Spinal cord (tissue), 9 donors: ENCODE measurements at regions not wholly inside any gene's neighbourhood (a gene's known extent, or its start where the extent isn't known, plus 50 kb on each side); places are given as distances from the start of the nearest gene placed in this dataset.
"Not testable (repeated sequence)": the region's sequence is repeated elsewhere in the genome, so short reads cannot be mapped to it uniquely, and the experiment has no call there.

Experiments used
- DNase-seq, 6 donors: peaks; one replicate each; pipeline versions ENCODE4 v3.0.0 to v3.0.0-alpha.2; 2013 to 2015; ENCODE audit warnings: low spot score in 6 of 6, low read depth in 4 of 6
- H3K27ac ChIP-seq: one replicate; pipeline ENCODE4 v1.5.1; 2013; ENCODE audit warnings: low read depth, low read length, control low read depth
- H3K27me3 ChIP-seq: one replicate; pipeline ENCODE4 v1.6.1; 2013; ENCODE audit warnings: low read length; ENCODE audit not compliant: control insufficient read depth, insufficient read depth
- H3K36me3 ChIP-seq: one replicate; pipeline ENCODE4 v1.6.1; 2013; ENCODE audit warnings: low read length; ENCODE audit not compliant: control insufficient read depth, insufficient read depth
- H3K4me1 ChIP-seq: one replicate; pipeline ENCODE4 v1.6.1; 2013; ENCODE audit warnings: low read length; ENCODE audit not compliant: control insufficient read depth, insufficient read depth
- H3K4me3 ChIP-seq: one replicate; pipeline ENCODE4 v1.5.1; 2013; ENCODE audit warnings: low read depth, low read length, control low read depth
- H3K9me3 ChIP-seq: one replicate; pipeline ENCODE4 v1.6.1; 2013; ENCODE audit warnings: low read length; ENCODE audit not compliant: control insufficient read depth, insufficient read depth
- WGBS: methylation state at CpG from one replicate; pipeline ENCODE4 v1.1.5; 2013; ENCODE audit warnings: missing lambda C conversion rate; ENCODE audit not compliant: insufficient coverage; 5-methylcytosine and 5-hydroxymethylcytosine counted together
- donor health status: healthy.

GRCh38 chr7:150020210-150020609, 146.4 kb downstream of the ATP6V0E2 start:
- no CpG with 5 or more reads among the region's 3 CpGs for WGBS

GRCh38 chr7:150024550-150025490, 151.1 kb downstream of the ATP6V0E2 start:
- DNase-seq: peak in 1 of 6 donors; percentile 28
- 60% methylated on average over 1 of the region's 7 CpGs for WGBS
- not testable (repeated sequence) for H3K27ac ChIP-seq, H3K27me3 ChIP-seq, H3K4me3 ChIP-seq, H3K36me3 ChIP-seq, H3K4me1 ChIP-seq, H3K9me3 ChIP-seq

More at GRCh38 chr7:150020210-150020609, 146.4 kb downstream of the ATP6V0E2 start:
- H3K27ac ChIP-seq, H3K4me3 ChIP-seq, H3K9me3 ChIP-seq, H3K27me3 ChIP-seq, H3K36me3 ChIP-seq, DNase-seq, H3K4me1 ChIP-seq: not testable (repeated sequence)

GRCh38 chr7:150025802-150026201, 152.0 kb downstream of the ATP6V0E2 start:
- not testable (repeated sequence) for H3K27me3 ChIP-seq, H3K9me3 ChIP-seq, H3K4me1 ChIP-seq, H3K4me3 ChIP-seq, H3K36me3 ChIP-seq, DNase-seq, H3K27ac ChIP-seq
- no CpG with 5 or more reads among the region's 7 CpGs for WGBS

GRCh38 chr7:150028344-150029012, 154.7 kb downstream of the ATP6V0E2 start:
- H3K36me3 ChIP-seq, H3K9me3 ChIP-seq, DNase-seq, H3K27ac ChIP-seq, H3K27me3 ChIP-seq, H3K4me1 ChIP-seq, H3K4me3 ChIP-seq: not testable (repeated sequence)
- WGBS: 83% methylated on average over 1 of the region's 13 CpGs

GRCh38 chr7:150029013-150029389, 155.2 kb downstream of the ATP6V0E2 start:
- not testable (repeated sequence) for H3K27ac ChIP-seq, DNase-seq, H3K27me3 ChIP-seq, H3K9me3 ChIP-seq, H3K4me3 ChIP-seq, H3K36me3 ChIP-seq, H3K4me1 ChIP-seq
- WGBS: 83% methylated on average over 1 of the region's 6 CpGs

- H3K27ac ChIP-seq, H3K9me3 ChIP-seq, H3K36me3 ChIP-seq, H3K27me3 ChIP-seq, H3K4me3 ChIP-seq, H3K4me1 ChIP-seq, DNase-seq: not testable (repeated sequence)
- 40% methylated on average over 1 of the region's 3 CpGs for WGBS
These were observed 158.0 kb downstream of the ATP6V0E2 start for GRCh38 chr7:150031733-150032132.

GRCh38 chr7:150033711-150034110, 159.9 kb downstream of the ATP6V0E2 start:
- H3K4me1 ChIP-seq, H3K9me3 ChIP-seq, H3K27ac ChIP-seq, H3K27me3 ChIP-seq, H3K4me3 ChIP-seq, H3K36me3 ChIP-seq, DNase-seq: not testable (repeated sequence)
- WGBS: 70% methylated on average over 2 of the region's 23 CpGs

- 80% methylated on average over 2 of the region's 21 CpGs for WGBS
- H3K27me3 ChIP-seq, H3K9me3 ChIP-seq, H3K27ac ChIP-seq, DNase-seq, H3K4me3 ChIP-seq, H3K4me1 ChIP-seq, H3K36me3 ChIP-seq: not testable (repeated sequence)
These were observed 162.0 kb downstream of the ATP6V0E2 start for GRCh38 chr7:150035769-150036168.

- not testable (repeated sequence) for H3K4me3 ChIP-seq, H3K9me3 ChIP-seq, H3K27me3 ChIP-seq, DNase-seq, H3K4me1 ChIP-seq, H3K27ac ChIP-seq, H3K36me3 ChIP-seq
- 77% methylated on average over 11 of the region's 16 CpGs for WGBS
These were observed 165.3 kb downstream of the ATP6V0E2 start for GRCh38 chr7:150039061-150039460.

- not testable (repeated sequence) for H3K4me1 ChIP-seq, H3K4me3 ChIP-seq, H3K27me3 ChIP-seq, H3K9me3 ChIP-seq, H3K36me3 ChIP-seq, DNase-seq, H3K27ac ChIP-seq
- no CpG with 5 or more reads among the region's 20 CpGs for WGBS
These were observed 168.5 kb downstream of the ATP6V0E2 start for GRCh38 chr7:150042281-150042680.
